A549 (cell line): ENCODE measurements at regions not wholly inside any gene's neighbourhood (a gene's known extent, or its start where the extent isn't known, plus 50 kb on each side); places are given as distances from the start of the nearest gene placed in this dataset.

ENCODE experiments used
- ATAC-seq, 2 experiments: fragments of 200-7000 bp in 1 of 2; fragments of >200 bp in 1 of 2; cut with Nextera tagmentation in 1 of 2; cut with Tn5 transposase in 1 of 2; 3 replicates each; pipeline versions ENCODE4 v1.8.0 to v1.9.1; 2018 to 2020; ENCODE audit warnings: mild to moderate bottlenecking in 1 of 2, moderate library complexity in 1 of 2
- CTCF ChIA-PET: fragments of 300-600 bp; sonication (Branson Sonifier 250); formaldehyde crosslinking; extraction: SDS; loops from one replicate; lab custom pipeline; 2021; ENCODE audit warnings: antibody characterized with exemption, inconsistent platforms; lab: Yijun Ruan, JAX
- POLR2A ChIA-PET: fragments of 350-600 bp; formaldehyde crosslinking; extraction: SDS; loops from one replicate; lab custom pipeline; 2021; ENCODE audit warnings: antibody characterized with exemption, inconsistent platforms; lab: Yijun Ruan, JAX
- DNase-seq, 2 experiments: peaks; one replicate each; pipeline versions ENCODE4 v3.0.0 to v3.0.0-alpha.2; 2011 to 2016; ENCODE audit warnings: low read depth in 1 of 2, low spot score in 1 of 2
- FAIRE-seq: peaks from 2 replicates; lab custom pipeline; 2011; peaks lifted over from hg19 to GRCh38; lab: Jason Lieb, UNC
- H3K27ac ChIP-seq, 2 experiments: fragments of >200 bp; sonication (Bioruptor Twin); formaldehyde crosslinking; 3 replicates each; pipeline ENCODE4 v1.5.1; 2016 to 2017
- H3K4me1 ChIP-seq: fragments of >200 bp; sonication (Bioruptor Twin); formaldehyde crosslinking; 3 replicates; pipeline ENCODE4 v1.6.1; 2016
- H3K4me2 ChIP-seq: fragments of >200 bp; sonication (Bioruptor Twin); formaldehyde crosslinking; 3 replicates; pipeline ENCODE4 v1.6.1; 2016
- H3K4me3 ChIP-seq: fragments of >200 bp; sonication (Bioruptor Twin); formaldehyde crosslinking; 3 replicates; pipeline ENCODE4 v1.5.1; 2016
- H3K9me3 ChIP-seq: fragments of >200 bp; sonication (Bioruptor Twin); formaldehyde crosslinking; 3 replicates; pipeline ENCODE4 v1.6.1; 2016
- BHLHE40 ChIP-seq: IDR thresholded peaks from 2 replicates; pipeline ENCODE4 v1.6.1; 2012; ENCODE audit warnings: low read depth, low read length, inconsistent platforms
- CEBPB ChIP-seq, 2 experiments: fragments of >200 bp in 1 of 2; sonication (Bioruptor Twin) in 1 of 2; formaldehyde crosslinking in 1 of 2; IDR thresholded peaks; 2 replicates each; pipeline ENCODE4 v1.6.1; 2012 to 2016
- EHF ChIP-seq: fragments of 250-450 bp; sonication (Bioruptor Pico); IDR thresholded peaks from 2 replicates; pipeline ENCODE4 v1.5.0; 2020; ENCODE audit warnings: mild to moderate bottlenecking
- EHMT2 ChIP-seq: fragments of 200-600 bp; sonication (generic); IDR thresholded peaks from 2 replicates; pipeline ENCODE4 v1.6.1; 2016; ENCODE audit warnings: antibody characterized with exemption, low read depth, mild to moderate bottlenecking, moderate library complexity
- FOSB ChIP-seq: fragments of 250-450 bp; sonication (Bioruptor Pico); IDR thresholded peaks from 2 replicates; pipeline ENCODE4 v1.5.0; 2020; ENCODE audit warnings: mild to moderate bottlenecking, moderate library complexity
- FOSL2 ChIP-seq, 2 experiments: fragments of 450-650 bp in 1 of 2; fragments of >200 bp in 1 of 2; sonication (Bioruptor Twin) in 1 of 2; formaldehyde crosslinking; IDR thresholded peaks; 2 replicates each; pipeline versions ENCODE4 v1.5.0 to v1.6.1; 2016 to 2020; ENCODE audit warnings: mild to moderate bottlenecking in 1 of 2, moderate library complexity in 1 of 2
- HDAC2 ChIP-seq: fragments of 200-600 bp; sonication (generic); IDR thresholded peaks from 2 replicates; pipeline ENCODE4 v1.6.1; 2016
- HEYL ChIP-seq: fragments of 250-450 bp; sonication (Bioruptor Pico); IDR thresholded peaks from 2 replicates; pipeline ENCODE4 v1.8.0; 2021; ENCODE audit warnings: mild to moderate bottlenecking, moderate library complexity
- HOXA7 ChIP-seq: fragments of 250-450 bp; sonication (Bioruptor Pico); IDR thresholded peaks from 2 replicates; pipeline ENCODE4 v1.5.0; 2020; ENCODE audit warnings: mild to moderate bottlenecking, moderate library complexity
- HOXB5 ChIP-seq: fragments of 250-450 bp; sonication (Bioruptor Pico); IDR thresholded peaks from 2 replicates; pipeline ENCODE4 v1.5.0; 2020; ENCODE audit warnings: mild to moderate bottlenecking, moderate library complexity
- JUNB ChIP-seq: fragments of >200 bp; sonication (Bioruptor Twin); formaldehyde crosslinking; IDR thresholded peaks from 2 replicates; pipeline ENCODE4 v1.6.1; 2016
- MAFK ChIP-seq: fragments of 450-650 bp; IDR thresholded peaks from 2 replicates; pipeline ENCODE4 v1.6.1; 2014; ENCODE audit not compliant: partially characterized antibody
- MYC ChIP-seq: IDR thresholded peaks from 2 replicates; pipeline ENCODE4 v1.6.1; 2012; ENCODE audit warnings: mild to moderate bottlenecking, inconsistent platforms, low read length, improper control_type of control experiment, borderline replicate concordance
- NFE2L2 ChIP-seq: fragments of 150-350 bp; conservative IDR thresholded peaks from 2 replicates; pipeline ENCODE4 v1.6.1; 2014; ENCODE audit warnings: low read length
- PHF8 ChIP-seq: fragments of 200-600 bp; sonication (generic); IDR thresholded peaks from 2 replicates; pipeline ENCODE4 v1.6.1; 2016; ENCODE audit warnings: low read depth, mild to moderate bottlenecking, antibody characterized with exemption, moderate library complexity, borderline replicate concordance
- RARB ChIP-seq: fragments of 250-450 bp; sonication (Bioruptor Pico); IDR thresholded peaks from 2 replicates; pipeline ENCODE4 v1.8.0; 2021; ENCODE audit warnings: mild to moderate bottlenecking, moderate library complexity
- RFX5 ChIP-seq: fragments of 450-650 bp; IDR thresholded peaks from 2 replicates; pipeline ENCODE4 v1.7.1; 2014; ENCODE audit warnings: antibody characterized with exemption, mild to moderate bottlenecking, moderate library complexity
- SMC3 ChIP-seq: fragments of >200 bp; sonication (Bioruptor Twin); formaldehyde crosslinking; IDR thresholded peaks from 3 replicates; pipeline ENCODE4 v1.6.1; 2018; ENCODE audit warnings: inconsistent platforms
- SREBF2 ChIP-seq: fragments of 450-650 bp; IDR thresholded peaks from 2 replicates; pipeline ENCODE4 v1.6.1; 2014; ENCODE audit warnings: mild to moderate bottlenecking, moderate library complexity
- ZC3H11A ChIP-seq: fragments of 450-650 bp; IDR thresholded peaks from 2 replicates; pipeline ENCODE4 v1.6.1; 2014; ENCODE audit warnings: antibody characterized with exemption, mild to moderate bottlenecking
- WGBS: methylation state at CpG from one replicate; pipeline ENCODE4 v1.1.6; 2017; ENCODE audit errors: missing lambda C conversion rate; 5-methylcytosine and 5-hydroxymethylcytosine counted together
- TF ChIP-seq, protein P1 (sequence below): IDR thresholded peaks from 2 replicates; pipeline ENCODE4 v1.6.1; 2012
- TF ChIP-seq, protein P2 (sequence below): fragments of >200 bp; sonication (Bioruptor Twin); formaldehyde crosslinking; IDR thresholded peaks from 2 replicates; pipeline ENCODE4 v1.6.1; 2016
- TF ChIP-seq, protein P3 (sequence below): fragments of >200 bp; sonication (Bioruptor Twin); formaldehyde crosslinking; IDR thresholded peaks from 3 replicates; pipeline ENCODE4 v1.6.1; 2016
- TF ChIP-seq, protein P4 (sequence below): fragments of 150-350 bp; IDR thresholded peaks from 2 replicates; pipeline ENCODE4 v1.6.1; 2014; ENCODE audit warnings: low read depth, mild to moderate bottlenecking, low read length
- TF ChIP-seq, protein P5 (sequence below): fragments of 450-650 bp; IDR thresholded peaks from 2 replicates; pipeline ENCODE4 v1.6.1; 2014; ENCODE audit warnings: antibody characterized with exemption

DNA sequence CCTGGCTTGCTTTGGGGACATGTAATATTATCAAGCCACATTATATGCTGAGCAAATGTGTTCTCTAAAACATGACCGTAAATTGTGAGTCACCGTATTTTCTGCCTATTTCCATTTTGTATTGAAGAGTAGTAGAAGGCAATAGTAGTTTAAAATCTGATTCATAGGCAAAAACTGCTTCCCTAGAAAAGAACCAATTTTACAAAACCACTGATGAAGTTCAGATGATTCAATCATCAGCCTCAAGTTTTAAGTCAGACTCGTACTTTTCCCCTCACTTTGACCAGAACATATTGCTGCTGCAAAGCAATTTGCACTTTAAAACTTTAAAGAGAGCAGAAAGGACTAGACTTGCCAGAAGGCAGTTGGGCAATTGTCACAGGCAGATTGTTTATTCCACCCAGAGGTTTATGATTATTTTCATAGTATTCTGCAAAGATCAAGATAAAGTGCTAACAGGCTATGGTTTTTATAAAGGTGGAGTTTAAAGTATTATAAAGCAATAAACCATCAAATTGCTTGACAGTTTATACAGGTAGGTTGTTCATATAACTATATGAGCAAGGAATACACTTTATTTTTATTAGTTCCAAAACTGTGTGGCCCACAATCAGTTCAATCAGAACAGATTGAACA is 168.2 kb downstream of the ETV1 start:
- DNase-seq = no peak
- ChIA-PET POLR2A (no interaction called here), CTCF (no interaction called here)
- Histone ChIP-seq H3K4me1 (no peaks in the 10 kb centered on the region), H3K9me3 (no peaks in the 10 kb centered on the region), H3K27ac (no peak overlapping the region), H3K4me2 (no peak overlapping the region), H3K4me3 (no peak overlapping the region)
- TF ChIP-seq EHF (no peak), MAFK (no peak), MYC (no peak), SREBF2 (no peak), HEYL (no peak), BHLHE40 (no peak), NFE2L2 (no peak), HOXA7 (CRISPR knock-in tag) (no peak), CEBPB (IDR thresholded peaks at IDR 0.05) (no peak), HOXB5 (CRISPR knock-in tag) (no peak), FOSL2 (IDR thresholded peaks at IDR 0.05) (no peak), FOSL2 (CRISPR knock-in tag; IDR thresholded peaks at IDR 0.05) (no peak), RFX5 (no peak), SMC3 (no peak), HDAC2 (no peak)
- TF ChIP-seq, protein P1, sequence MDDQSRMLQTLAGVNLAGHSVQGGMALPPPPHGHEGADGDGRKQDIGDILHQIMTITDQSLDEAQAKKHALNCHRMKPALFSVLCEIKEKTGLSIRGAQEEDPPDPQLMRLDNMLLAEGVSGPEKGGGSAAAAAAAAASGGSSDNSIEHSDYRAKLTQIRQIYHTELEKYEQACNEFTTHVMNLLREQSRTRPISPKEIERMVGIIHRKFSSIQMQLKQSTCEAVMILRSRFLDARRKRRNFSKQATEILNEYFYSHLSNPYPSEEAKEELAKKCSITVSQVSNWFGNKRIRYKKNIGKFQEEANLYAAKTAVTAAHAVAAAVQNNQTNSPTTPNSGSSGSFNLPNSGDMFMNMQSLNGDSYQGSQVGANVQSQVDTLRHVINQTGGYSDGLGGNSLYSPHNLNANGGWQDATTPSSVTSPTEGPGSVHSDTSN = no peak
- TF ChIP-seq, protein P2, sequence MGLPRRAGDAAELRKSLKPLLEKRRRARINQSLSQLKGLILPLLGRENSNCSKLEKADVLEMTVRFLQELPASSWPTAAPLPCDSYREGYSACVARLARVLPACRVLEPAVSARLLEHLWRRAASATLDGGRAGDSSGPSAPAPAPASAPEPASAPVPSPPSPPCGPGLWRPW = no peak
- TF ChIP-seq, protein P3, sequence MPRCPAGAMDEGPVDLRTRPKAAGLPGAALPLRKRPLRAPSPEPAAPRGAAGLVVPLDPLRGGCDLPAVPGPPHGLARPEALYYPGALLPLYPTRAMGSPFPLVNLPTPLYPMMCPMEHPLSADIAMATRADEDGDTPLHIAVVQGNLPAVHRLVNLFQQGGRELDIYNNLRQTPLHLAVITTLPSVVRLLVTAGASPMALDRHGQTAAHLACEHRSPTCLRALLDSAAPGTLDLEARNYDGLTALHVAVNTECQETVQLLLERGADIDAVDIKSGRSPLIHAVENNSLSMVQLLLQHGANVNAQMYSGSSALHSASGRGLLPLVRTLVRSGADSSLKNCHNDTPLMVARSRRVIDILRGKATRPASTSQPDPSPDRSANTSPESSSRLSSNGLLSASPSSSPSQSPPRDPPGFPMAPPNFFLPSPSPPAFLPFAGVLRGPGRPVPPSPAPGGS = no peak
- WGBS = 44% methylated on average over 3 of the region's 3 CpGs
- no peak for ATAC-seq
- FAIRE-seq = no peak

DNA sequence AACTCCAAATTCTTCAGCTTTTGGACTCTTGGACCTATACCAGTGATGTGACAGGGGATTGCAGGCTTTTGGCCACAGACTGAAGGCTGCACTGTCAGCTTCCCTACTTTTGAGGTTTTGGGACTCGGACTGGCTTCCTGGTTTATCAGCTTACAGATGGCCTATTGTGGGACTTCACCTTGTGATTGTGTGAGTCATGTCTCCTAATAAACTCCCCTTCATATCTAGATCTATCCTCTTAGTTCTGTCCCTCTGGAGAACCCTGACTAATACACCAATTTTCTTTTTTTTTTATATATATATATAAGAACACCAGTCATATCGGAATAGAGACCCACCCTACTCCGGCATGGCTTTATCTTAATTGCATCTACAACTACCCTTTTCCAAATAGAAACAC is 166.8 kb downstream of the ETV1 start:
- Histone ChIP-seq H3K4me1 (no peaks in the 10 kb centered on the region), H3K27ac (no peak overlapping the region), H3K4me3 (no peak overlapping the region), H3K9me3 (no peaks in the 10 kb centered on the region), H3K4me2 (no peak overlapping the region)
- 41% methylated on average over 3 of the region's 3 CpGs for WGBS
- DNase-seq (no peak), FAIRE-seq (no peak), ATAC-seq (no peak)
- ChIA-PET CTCF (interaction anchor here (0.9 kb wide), 1 partner anchor 12 kb away, joined by 3 read pairs; no protein-coding TSS in a partner anchor), POLR2A (no interaction called here)
- TF ChIP-seq HOXA7 (CRISPR knock-in tag) = no peak
- no peak for TF ChIP-seq RARB (CRISPR knock-in tag)
- no peak for TF ChIP-seq JUNB
- TF ChIP-seq RFX5 = no peak
- TF ChIP-seq, protein P1 = no peak
- no peak for TF ChIP-seq SMC3
- no peak for TF ChIP-seq PHF8
- TF ChIP-seq, protein P4, sequence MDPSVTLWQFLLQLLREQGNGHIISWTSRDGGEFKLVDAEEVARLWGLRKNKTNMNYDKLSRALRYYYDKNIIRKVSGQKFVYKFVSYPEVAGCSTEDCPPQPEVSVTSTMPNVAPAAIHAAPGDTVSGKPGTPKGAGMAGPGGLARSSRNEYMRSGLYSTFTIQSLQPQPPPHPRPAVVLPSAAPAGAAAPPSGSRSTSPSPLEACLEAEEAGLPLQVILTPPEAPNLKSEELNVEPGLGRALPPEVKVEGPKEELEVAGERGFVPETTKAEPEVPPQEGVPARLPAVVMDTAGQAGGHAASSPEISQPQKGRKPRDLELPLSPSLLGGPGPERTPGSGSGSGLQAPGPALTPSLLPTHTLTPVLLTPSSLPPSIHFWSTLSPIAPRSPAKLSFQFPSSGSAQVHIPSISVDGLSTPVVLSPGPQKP = no peak
- no peak for TF ChIP-seq ZC3H11A
- no peak for TF ChIP-seq EHMT2
- no peak for TF ChIP-seq EHF
- TF ChIP-seq MYC = no peak
- TF ChIP-seq, protein P5, sequence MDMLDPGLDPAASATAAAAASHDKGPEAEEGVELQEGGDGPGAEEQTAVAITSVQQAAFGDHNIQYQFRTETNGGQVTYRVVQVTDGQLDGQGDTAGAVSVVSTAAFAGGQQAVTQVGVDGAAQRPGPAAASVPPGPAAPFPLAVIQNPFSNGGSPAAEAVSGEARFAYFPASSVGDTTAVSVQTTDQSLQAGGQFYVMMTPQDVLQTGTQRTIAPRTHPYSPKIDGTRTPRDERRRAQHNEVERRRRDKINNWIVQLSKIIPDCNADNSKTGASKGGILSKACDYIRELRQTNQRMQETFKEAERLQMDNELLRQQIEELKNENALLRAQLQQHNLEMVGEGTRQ = no peak
- TF ChIP-seq FOSB = no peak
